HFF-Myc (cell line): ENCODE measurements at regions not wholly inside any gene's neighbourhood (a gene's known extent, or its start where the extent isn't known, plus 50 kb on each side); places are given as distances from the start of the nearest gene placed in this dataset.
A peak's percentile ranks its signal among the peaks of the same experiment; 100 is the strongest.

Source experiments
- DNase-seq: peaks from one replicate; pipeline ENCODE4 v3.0.0-alpha.2; 2011; ENCODE audit warnings: low read depth; ENCODE audit errors: extremely low read depth
- H3K4me3 ChIP-seq: replicated peaks from 2 replicates; pipeline ENCODE4 v1.5.1; 2011; ENCODE audit warnings: low read depth, mild to moderate bottlenecking, control low read depth, low read length
- TF ChIP-seq, protein P1 (sequence below): IDR thresholded peaks from 2 replicates; pipeline ENCODE4 v1.5.1; 2012; ENCODE audit warnings: mild to moderate bottlenecking, low read depth, low read length, control low read depth; ENCODE audit errors: missing control alignments

DNA sequence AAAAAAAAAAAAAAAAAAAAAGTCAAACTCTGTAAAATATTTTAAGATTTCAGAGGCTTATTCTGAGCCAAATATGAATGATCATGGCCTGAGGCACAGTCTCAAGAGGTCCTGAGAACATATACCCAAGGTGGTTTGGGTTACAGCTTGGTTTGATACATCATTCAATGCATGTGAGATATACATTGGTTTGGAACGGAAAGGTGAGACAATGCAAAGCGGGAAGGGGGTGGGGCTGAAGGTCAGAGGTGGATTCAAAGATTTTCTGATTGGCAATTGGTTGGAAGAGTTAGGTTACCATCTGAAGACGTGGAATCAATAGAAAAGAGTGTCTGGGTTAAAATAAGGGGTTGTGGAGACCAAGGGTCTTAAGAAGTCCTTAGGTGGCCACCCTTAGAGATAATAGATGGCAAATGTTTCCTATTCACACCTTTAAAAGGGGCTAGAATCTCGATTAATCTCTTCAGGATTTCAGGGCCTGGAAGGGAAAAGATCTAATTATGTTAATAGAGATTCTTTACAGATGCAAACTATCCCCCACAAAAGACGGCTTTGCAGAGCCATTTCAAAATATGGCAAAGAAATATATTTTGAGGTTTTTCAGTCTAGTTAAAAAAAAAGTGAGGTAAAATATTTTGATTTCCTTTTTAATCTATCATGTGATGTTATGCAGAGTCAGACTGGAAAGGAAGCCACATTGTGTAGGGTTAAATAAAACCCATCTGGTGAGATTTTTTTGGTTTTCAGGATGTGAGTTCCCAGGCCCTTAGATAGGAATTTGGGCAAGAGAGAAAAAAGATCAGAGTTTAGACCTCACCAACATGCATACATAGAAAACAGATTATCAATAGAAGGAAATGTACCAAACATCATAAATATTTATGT, 173.8 kb upstream of the CNOT2 start:
- TF ChIP-seq, protein P1, sequence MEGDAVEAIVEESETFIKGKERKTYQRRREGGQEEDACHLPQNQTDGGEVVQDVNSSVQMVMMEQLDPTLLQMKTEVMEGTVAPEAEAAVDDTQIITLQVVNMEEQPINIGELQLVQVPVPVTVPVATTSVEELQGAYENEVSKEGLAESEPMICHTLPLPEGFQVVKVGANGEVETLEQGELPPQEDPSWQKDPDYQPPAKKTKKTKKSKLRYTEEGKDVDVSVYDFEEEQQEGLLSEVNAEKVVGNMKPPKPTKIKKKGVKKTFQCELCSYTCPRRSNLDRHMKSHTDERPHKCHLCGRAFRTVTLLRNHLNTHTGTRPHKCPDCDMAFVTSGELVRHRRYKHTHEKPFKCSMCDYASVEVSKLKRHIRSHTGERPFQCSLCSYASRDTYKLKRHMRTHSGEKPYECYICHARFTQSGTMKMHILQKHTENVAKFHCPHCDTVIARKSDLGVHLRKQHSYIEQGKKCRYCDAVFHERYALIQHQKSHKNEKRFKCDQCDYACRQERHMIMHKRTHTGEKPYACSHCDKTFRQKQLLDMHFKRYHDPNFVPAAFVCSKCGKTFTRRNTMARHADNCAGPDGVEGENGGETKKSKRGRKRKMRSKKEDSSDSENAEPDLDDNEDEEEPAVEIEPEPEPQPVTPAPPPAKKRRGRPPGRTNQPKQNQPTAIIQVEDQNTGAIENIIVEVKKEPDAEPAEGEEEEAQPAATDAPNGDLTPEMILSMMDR, result no peak
- DNase-seq, result no peak
- H3K4me3 ChIP-seq, result no peak overlapping the region

DNA sequence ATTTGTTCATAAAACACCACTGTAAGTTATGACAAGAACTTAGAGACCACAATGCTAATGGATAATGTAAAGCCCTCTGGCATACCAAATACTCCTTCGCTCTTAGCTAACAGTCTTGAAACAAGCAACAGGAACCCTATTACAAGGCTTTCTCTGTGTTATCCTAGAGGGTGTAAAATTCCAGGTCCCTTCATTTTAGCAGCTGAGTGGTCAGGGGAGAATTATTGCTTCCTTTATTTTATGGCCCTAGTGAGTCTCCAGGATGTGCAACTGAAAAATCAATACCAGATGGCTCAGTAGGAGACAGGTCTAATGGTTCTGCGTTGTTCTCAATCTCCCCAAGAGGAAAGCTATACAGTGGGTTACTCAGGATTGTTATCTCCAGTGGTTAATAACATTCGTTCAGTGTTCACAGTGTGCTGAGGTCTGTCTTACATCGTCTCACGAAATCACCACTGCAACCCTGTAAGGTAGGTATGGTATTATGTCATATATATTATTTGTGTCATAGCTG, 172.7 kb upstream of the CNOT2 start:
- TF ChIP-seq, protein P1, result no peak
- no peak overlapping the region for H3K4me3 ChIP-seq
- DNase-seq, result peak; percentile 79

DNA sequence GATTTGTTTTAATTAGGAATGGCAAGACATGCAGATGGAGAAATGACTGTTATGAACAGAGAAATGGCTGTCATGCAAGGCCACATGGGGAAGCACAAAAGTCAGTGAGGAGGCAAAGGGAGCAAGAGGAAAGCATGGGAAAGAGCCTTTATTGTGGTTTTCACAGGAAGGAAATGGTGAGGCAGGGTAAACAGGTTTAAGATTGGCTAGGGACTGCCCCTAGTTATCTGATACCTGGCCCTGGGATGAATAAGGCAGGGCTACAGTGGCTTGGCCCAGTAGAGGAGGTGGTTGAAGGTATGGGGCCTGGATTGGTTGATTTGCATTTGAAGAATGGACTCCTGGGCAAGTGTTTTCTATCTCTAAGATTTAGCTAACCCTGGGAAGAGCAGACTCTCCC, 168.7 kb upstream of the CNOT2 start:
- TF ChIP-seq, protein P1, result no peak
- no peak for DNase-seq
- H3K4me3 ChIP-seq, result no peak overlapping the region

DNA sequence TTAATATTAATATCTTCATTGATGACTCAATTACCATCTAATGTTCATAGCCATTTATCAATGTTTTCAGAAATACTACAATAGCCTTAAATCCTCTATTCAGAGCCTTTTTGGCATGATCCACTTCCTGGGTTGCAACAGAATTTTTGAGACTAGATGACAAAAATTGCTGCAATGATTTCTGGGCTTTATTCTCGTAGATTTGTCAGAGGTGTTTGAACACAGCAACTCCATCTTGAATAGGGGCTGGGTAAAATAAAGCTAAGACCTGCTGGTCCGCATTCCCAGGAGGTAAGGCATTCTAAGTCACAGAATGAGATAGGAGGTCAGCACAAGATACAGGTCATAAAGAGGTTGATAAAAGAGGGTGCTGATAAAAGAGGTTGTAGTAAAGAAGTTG, 165.8 kb upstream of the CNOT2 start:
- DNase-seq, result no peak
- TF ChIP-seq, protein P1, result no peak
- H3K4me3 ChIP-seq, result no peak overlapping the region

DNA sequence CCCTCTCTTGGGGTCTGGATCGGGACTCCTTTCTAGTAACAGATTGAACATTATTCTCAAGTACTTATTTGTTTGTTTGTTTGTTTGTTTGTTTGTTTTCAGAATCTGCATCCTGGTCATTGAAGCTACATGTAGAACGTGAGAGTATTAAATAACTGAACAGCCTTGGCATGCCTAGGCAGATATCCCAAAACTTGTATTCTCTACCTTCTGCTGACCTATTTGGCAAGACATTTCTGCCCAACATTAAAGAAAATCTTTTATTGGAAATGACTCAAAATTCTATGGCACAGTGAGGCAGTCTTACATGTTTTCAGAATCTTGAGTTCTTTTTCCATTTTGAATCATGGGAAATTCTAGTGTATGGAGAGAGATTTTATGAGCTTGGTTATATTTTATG, 165.1 kb upstream of the CNOT2 start:
- H3K4me3 ChIP-seq, result no peak overlapping the region
- DNase-seq, result no peak
- TF ChIP-seq, protein P1, result no peak

DNA sequence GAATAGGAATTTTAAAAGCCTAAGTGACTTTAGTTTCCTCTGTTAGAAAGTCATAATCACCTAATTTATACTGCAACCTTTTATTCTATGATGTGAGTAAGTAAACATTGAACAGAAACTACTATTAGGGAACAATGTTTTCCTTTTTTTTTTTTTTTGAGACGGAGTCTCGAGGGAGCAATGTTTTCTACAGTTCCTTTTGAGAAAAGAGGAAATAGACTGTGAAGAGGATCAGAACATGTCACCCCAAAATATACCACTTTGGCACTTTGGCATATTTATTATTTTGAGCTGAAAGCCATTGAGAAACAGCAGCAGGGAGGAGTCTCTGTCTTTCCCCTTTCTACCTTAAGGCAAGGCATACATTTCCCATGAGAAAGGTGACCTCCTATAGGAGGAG, 162.7 kb upstream of the CNOT2 start:
- TF ChIP-seq, protein P1, result no peak
- no peak for DNase-seq
- H3K4me3 ChIP-seq, result no peak overlapping the region
